NCI-H526 treated with DMSO at 0.1 percent for 48 hours (cell line): ENCODE measurements at regions not wholly inside any gene's neighbourhood (a gene's known extent, or its start where the extent isn't known, plus 50 kb on each side); places are given as distances from the start of the nearest gene placed in this dataset.

Experiments
- DNase-seq: peaks from one replicate; lab custom pipeline; 2025; lab: John Stamatoyannopoulos, UW

GRCh38 chr7:131899271-131900030 lies 343.0 kb upstream of the PODXL start:
- no peak for DNase-seq

- DNase-seq, result no peak
Measured at GRCh38 chr7:131898418-131898817, 342.0 kb upstream of the PODXL start.

DNA sequence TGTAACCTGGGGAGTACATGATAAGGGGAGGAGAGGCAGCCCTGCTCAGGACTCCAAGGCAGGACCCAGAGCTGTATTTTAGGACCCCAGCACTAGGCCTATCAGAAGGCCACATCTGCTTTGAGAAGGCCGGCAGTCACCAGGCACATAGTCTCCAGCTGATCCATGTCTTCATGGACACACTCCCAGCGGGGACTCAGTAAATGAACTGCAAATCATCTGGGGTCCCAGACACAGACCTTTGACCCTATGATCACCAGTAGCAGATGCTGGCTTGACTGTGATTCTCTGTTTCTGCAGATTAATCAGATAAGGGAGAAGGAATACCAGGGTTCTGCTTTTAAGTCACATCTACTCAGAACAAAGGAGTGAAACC lies 341.4 kb upstream of the PODXL start:
- DNase-seq, result no peak

DNA sequence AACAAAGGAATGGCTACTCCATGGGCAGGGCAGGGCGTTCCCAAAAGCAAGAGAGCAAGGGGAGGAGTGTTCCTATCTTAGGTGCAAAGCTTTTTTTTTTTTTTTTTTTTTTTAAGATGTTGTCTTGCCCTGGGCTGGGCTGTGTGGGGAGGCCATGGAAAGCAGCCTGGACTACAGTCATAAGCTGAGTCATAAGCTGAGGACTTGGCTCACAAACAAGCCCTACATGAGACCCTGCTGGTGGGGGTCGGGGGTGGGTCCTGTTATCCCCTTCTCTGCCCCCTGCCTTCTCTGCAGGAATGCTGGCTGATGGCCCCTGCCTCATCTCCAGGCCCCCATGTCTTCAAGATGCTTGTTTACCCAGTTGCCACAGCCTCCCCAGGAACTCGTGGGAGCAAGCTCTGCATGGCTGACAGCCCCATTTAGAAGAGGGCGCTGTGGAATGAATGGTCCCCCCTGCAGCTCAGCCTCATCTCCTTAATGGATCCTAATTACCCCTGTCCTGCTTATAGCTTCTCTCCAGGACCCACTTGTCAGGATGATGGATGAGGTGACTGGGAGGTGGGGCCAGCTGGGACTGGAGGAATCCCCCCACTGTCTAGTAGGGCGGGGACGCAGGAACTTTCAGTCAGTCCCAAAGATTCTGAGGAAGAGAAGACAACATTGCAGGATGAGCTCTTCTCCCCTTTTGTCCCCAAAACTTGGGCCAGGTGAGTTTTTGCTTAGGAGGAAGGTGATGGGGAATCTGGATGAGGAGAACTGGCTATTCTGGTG lies 340.8 kb upstream of the PODXL start:
- no peak for DNase-seq

- DNase-seq, result no peak
Measured at GRCh38 chr7:131896165-131896863, 339.9 kb upstream of the PODXL start.

GRCh38 chr7:131895541-131896164 lies 339.2 kb upstream of the PODXL start:
- no peak for DNase-seq

- no peak for DNase-seq
Measured at GRCh38 chr7:131893631-131894340, 337.4 kb upstream of the PODXL start.

- no peak for DNase-seq
Measured at GRCh38 chr7:131890176-131890575, 333.7 kb upstream of the PODXL start.

DNA sequence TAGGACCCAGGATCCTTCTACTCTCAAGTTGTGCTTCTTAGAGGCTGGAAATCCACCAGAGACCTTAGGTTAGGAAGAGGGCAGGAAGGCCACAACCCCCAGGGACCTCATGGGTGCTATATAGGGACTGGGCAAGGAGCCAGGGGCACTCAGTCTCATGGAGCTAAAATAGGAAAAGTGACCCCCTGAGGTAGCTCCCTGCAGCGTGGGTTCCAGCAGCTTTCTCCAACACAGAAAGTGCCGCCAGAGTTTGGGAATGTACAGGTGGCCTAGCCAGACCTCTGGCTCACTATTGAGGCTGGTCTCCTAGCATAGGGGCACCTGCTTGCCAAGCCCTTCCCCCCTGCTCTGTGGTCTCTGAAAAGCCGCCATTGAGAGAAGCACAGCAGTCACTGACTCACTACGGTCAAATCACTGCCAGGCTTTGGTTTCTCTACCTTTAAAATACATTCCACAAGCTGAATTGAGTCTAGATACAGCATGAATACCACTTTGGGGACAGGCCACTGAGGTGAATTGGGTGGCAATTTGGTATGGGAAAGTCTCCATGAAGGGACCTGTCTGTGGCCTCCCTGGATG lies 333.2 kb upstream of the PODXL start:
- no peak for DNase-seq

DNA sequence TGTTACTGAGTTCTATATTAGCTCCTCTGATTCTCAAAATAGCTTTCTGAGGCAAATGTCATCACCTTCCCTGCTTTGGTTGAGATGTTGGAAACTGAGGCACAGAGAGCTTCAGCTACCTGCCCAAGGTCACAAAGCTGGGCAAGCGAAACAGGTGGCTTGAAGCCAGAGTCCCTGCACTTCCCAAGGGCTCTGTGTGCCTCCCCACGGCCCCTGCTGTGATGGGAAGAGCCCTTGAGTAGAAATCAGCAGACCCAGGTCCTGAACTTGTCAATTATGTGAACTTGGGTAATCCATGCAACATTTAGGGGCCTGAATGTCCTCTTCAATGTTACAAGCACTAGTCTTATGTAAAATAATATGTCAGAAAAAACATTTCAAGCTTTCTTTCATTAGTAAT lies 327.3 kb upstream of the PODXL start:
- no peak for DNase-seq

GRCh38 chr7:131883196-131883595 lies 326.8 kb upstream of the PODXL start:
- DNase-seq, result no peak

DNA sequence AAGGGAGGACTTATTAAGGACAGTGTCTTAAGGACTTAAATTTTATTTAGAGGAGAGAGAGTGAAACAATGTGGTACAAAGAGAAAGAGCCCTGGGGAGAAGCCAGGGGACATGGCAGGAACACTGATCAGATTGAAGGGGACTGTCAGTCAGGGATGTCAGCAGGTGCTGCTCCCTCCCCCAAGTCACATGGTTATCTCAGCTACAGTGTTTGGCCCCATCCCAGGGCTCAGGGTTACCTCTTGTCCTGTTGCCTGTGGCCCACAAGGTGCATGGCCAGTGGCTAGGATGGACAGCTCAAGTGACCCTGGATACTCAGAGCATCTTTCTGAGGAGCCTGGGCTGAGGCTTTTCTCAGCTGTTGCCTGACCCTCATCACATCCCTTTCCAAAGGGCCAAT lies 325.9 kb upstream of the PODXL start:
- DNase-seq, result no peak

DNA sequence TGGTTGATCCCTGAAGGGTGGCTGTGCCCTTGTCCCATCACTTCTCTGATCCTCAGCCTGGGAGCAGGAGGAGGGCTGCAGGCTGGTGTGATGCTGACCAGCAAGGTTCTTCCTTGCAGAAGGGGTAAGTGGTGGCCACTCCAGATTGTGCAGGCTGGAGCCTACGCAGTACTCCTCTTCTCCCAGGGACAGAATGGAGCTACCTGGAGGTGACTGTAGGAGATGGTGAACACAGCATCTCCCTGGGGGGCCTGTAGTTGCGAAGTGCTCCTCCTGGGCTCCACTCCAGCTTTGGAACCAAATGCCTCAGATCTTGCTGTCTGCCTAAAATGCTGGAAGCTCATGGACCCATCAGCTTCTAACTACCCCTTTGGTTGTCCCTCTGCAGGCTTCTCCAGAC lies 323.6 kb upstream of the PODXL start:
- no peak for DNase-seq

DNA sequence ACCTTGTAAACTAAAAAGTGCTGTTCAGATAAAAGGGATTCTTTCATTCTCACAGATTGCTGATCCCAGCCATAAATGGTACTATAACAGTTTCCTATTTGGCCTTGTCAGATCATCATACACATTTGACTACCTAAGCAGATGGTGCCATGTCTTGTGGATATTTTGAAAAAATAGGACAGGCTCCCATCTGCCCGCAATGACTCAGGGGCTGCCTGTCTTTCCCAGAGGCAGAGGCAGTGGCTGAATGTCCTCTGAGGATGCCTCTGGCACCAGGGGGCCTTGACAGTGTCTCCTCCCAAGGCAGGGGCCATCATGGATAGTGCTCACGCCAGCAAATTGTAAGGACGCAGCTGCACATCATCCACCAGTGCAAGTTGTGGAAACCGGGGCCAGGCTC lies 323.0 kb upstream of the PODXL start:
- DNase-seq, result no peak

- DNase-seq, result no peak
Measured at GRCh38 chr7:131878777-131879176, 322.3 kb upstream of the PODXL start.

DNA sequence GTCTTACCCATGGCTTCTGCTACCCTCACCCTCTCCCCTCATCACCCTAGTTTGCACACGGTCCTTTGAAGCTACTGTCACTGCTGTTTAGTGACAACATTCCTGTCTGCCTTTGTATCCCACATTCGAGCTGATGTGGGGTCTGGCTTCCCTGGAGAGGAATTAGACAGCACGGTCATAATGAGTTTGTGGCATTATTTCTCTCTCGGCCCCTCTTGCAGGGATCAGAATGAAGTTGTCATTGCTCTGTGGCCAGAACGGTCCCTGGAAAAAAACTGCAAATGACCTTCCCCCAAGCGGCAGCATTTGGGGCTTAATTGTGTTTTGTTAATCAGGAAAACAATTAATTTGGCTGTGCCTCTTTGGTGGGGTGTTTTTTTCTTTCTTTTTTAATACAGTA lies 317.2 kb upstream of the PODXL start:
- no peak for DNase-seq

DNA sequence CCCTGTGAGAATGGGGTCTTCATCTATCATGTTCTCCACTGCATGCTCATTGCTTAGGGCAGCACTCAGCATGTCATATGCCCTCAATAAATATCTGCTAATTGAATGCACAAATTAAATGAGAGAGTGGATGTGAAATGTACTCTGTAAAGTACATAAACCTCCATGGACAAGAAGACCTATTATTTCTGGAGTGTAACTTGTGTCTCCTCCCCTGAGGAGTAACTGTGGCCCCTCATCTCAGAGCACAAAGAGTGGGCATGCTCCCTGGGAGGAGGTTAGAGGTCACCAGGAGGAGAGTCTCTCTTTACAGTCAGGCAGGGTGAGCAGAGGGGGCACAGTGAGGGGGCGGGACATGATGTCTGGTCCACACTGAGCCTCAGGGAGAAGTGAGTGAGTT lies 313.6 kb upstream of the PODXL start:
- no peak for DNase-seq

GRCh38 chr7:131869169-131869844 lies 312.9 kb upstream of the PODXL start:
- no peak for DNase-seq

DNA sequence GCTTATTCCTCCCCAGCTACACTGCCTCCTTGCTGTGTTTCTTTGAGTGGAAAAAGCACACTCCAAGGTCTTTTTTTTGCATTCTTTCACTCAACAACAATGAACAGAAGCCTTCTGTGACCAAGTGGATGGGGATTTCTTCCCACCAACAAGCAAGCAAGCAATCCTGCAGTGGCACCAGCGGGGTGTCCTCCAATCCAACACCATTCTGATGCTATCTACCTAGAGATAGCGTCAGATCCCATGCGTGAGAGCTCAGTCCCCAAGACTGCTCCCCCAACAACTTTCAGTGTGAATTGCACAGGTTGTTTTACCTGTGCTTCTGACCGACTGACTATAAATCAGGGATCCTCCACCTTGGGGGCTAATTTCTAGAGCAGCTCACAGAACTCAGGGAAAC lies 311.0 kb upstream of the PODXL start:
- no peak for DNase-seq

DNA sequence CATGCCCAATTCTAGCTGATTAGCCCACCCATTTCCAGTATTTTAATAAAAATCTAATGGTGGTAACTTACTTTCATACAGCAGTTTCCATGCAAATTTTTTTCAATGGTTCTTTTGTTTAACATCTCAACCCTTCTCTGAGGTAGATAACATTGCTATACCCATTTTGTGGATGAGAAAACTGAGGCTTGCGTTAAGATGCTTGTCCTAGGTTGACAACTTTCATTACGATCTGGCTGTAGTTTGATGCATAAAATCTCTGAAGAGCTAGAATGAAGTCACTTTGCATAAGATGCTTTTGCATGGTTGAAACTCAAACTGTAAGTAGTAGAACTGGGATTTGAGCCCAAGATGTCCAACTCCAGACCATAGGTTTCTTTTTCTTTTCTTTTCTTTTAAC lies 309.5 kb upstream of the PODXL start:
- DNase-seq, result no peak
